AG10803 (cell line): ENCODE measurements at regions not wholly inside any gene's neighbourhood (a gene's known extent, or its start where the extent isn't known, plus 50 kb on each side); places are given as distances from the start of the nearest gene placed in this dataset.

Source experiments
- DNase-seq: peaks from one replicate; pipeline ENCODE4 v3.0.0; 2010; ENCODE audit warnings: low read depth
- H3K4me3 ChIP-seq: 2 replicates; pipeline ENCODE4 v1.5.1; 2011; ENCODE audit warnings: mild to moderate bottlenecking, low read length, control low read depth
- TF ChIP-seq, protein P1 (sequence below): conservative IDR thresholded peaks from 2 replicates; pipeline ENCODE4 v1.5.1; 2011; ENCODE audit warnings: mild to moderate bottlenecking, low read length, control low read depth, inconsistent platforms

GRCh38 chr2:106572541-106573450 lies 85.6 kb downstream of the CD8B2 start:
- TF ChIP-seq, protein P1, sequence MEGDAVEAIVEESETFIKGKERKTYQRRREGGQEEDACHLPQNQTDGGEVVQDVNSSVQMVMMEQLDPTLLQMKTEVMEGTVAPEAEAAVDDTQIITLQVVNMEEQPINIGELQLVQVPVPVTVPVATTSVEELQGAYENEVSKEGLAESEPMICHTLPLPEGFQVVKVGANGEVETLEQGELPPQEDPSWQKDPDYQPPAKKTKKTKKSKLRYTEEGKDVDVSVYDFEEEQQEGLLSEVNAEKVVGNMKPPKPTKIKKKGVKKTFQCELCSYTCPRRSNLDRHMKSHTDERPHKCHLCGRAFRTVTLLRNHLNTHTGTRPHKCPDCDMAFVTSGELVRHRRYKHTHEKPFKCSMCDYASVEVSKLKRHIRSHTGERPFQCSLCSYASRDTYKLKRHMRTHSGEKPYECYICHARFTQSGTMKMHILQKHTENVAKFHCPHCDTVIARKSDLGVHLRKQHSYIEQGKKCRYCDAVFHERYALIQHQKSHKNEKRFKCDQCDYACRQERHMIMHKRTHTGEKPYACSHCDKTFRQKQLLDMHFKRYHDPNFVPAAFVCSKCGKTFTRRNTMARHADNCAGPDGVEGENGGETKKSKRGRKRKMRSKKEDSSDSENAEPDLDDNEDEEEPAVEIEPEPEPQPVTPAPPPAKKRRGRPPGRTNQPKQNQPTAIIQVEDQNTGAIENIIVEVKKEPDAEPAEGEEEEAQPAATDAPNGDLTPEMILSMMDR: peak; percentile 41
- no peak overlapping the region for H3K4me3 ChIP-seq
- DNase-seq: no peak

GRCh38 chr2:106573773-106574172 lies 86.6 kb downstream of the CD8B2 start:
- no peak for DNase-seq
- no peak overlapping the region for H3K4me3 ChIP-seq
- TF ChIP-seq, protein P1: no peak

DNA sequence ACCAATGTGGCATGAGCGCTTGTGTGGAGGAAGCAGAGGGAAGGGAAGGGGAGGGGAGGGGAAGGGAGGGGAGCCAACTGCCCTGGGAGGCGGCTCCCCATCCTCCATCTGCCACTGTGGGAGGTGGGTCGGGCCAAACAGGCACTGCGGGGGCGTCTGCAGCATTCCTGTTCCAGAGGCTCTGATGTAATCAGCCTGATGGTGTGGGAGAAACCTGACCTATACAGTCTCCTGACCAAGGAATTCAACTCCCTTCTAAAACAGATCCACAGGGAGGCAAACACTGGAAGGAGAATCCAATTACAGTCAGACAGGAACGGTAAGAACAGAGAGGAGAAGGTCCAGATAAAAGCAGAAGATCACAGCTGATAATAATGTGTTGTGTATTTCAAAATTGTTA lies 88.8 kb downstream of the CD8B2 start:
- TF ChIP-seq, protein P1: no peak
- DNase-seq: peak; percentile 27
- no peak overlapping the region for H3K4me3 ChIP-seq

GRCh38 chr2:106577255-106577651 lies 90.1 kb downstream of the CD8B2 start:
- DNase-seq: no peak
- TF ChIP-seq, protein P1: no peak
- no peak overlapping the region for H3K4me3 ChIP-seq

- TF ChIP-seq, protein P1: no peak
- no peak for DNase-seq
- no peak overlapping the region for H3K4me3 ChIP-seq
Observed at GRCh38 chr2:106579750-106580197, 92.6 kb downstream of the CD8B2 start.

- DNase-seq: no peak
- H3K4me3 ChIP-seq: no peak overlapping the region
- TF ChIP-seq, protein P1: no peak
Observed at GRCh38 chr2:106580241-106580640, 93.1 kb downstream of the CD8B2 start.

- TF ChIP-seq, protein P1: no peak
- no peak for DNase-seq
- no peak overlapping the region for H3K4me3 ChIP-seq
Observed at GRCh38 chr2:106581328-106581727, 94.2 kb downstream of the CD8B2 start.
